GM23338 (cell line): ENCODE measurements at regions not wholly inside any gene's neighbourhood (a gene's known extent, or its start where the extent isn't known, plus 50 kb on each side); places are given as distances from the start of the nearest gene placed in this dataset.

Experiments
- ATAC-seq: fragments of 200-7000 bp; cut with Tn5 transposase; 3 replicates; pipeline ENCODE4 v1.9.1; 2020
- DNase-seq: peaks from one replicate; pipeline ENCODE4 v3.0.0-alpha.2; 2015; ENCODE audit warnings: low spot score
- H2AFZ ChIP-seq: fragments of 200-600 bp; sonication (generic); 2 replicates; pipeline ENCODE4 v1.8.0; 2016; ENCODE audit warnings: antibody characterized with exemption, mild to moderate bottlenecking, moderate library complexity
- H3F3A ChIP-seq: fragments of 200-600 bp; sonication (generic); replicated peaks from 2 replicates; pipeline ENCODE4 v1.8.0; 2017; ENCODE audit warnings: antibody characterized with exemption, mixed run types, low read depth
- H3K27ac ChIP-seq: fragments of 200-600 bp; sonication (generic); 2 replicates; pipeline ENCODE4 v1.6.1; 2016; ENCODE audit warnings: low read depth
- H3K27me3 ChIP-seq: fragments of 200-600 bp; sonication (generic); 2 replicates; pipeline ENCODE4 v1.8.0; 2016; ENCODE audit warnings: mild to moderate bottlenecking, mixed run types, moderate library complexity; ENCODE audit not compliant: insufficient read depth
- H3K36me3 ChIP-seq: fragments of 200-600 bp; sonication (generic); 2 replicates; pipeline ENCODE4 v1.8.0; 2016; ENCODE audit warnings: mild to moderate bottlenecking; ENCODE audit not compliant: insufficient read depth
- H3K4me1 ChIP-seq: fragments of 200-600 bp; sonication (generic); 2 replicates; pipeline ENCODE4 v1.8.0; 2016; ENCODE audit warnings: mild to moderate bottlenecking, moderate library complexity; ENCODE audit not compliant: insufficient read depth
- H3K4me2 ChIP-seq: fragments of 200-600 bp; sonication (generic); 2 replicates; pipeline ENCODE4 v1.7.1; 2017; ENCODE audit warnings: mixed run types
- H3K4me3 ChIP-seq: fragments of 200-600 bp; sonication (generic); 2 replicates; pipeline ENCODE4 v1.6.1; 2016; ENCODE audit warnings: mixed run types
- H3K79me2 ChIP-seq: fragments of 200-600 bp; sonication (generic); replicated peaks from 2 replicates; pipeline ENCODE4 v1.8.0; 2017; ENCODE audit warnings: mild to moderate bottlenecking; ENCODE audit not compliant: insufficient read depth
- H3K9me2 ChIP-seq: fragments of 200-600 bp; sonication (generic); 2 replicates; pipeline ENCODE4 v1.8.0; 2017; ENCODE audit not compliant: insufficient read depth
- H4K20me1 ChIP-seq: fragments of 200-600 bp; sonication (generic); replicated peaks from 2 replicates; pipeline ENCODE4 v1.8.0; 2017; ENCODE audit warnings: mild to moderate bottlenecking; ENCODE audit not compliant: insufficient read depth
- H3K27ac Mint-ChIP-seq: 2 replicates; pipeline ENCODE4 v1.8.0; 2020; ENCODE audit warnings: inconsistent platforms, mild to moderate bottlenecking, moderate library complexity, mixed read lengths
- H3K27me3 Mint-ChIP-seq: 3 replicates; pipeline ENCODE4 v1.8.0; 2022; ENCODE audit warnings: low read depth, mild to moderate bottlenecking, moderate library complexity, mixed read lengths, inconsistent platforms; ENCODE audit not compliant: insufficient read depth, poor library complexity
- H3K36me3 Mint-ChIP-seq: 3 replicates; pipeline ENCODE4 v1.8.0; 2021; ENCODE audit warnings: low read depth, mild to moderate bottlenecking, inconsistent platforms, moderate library complexity, mixed read lengths
- H3K4me1 Mint-ChIP-seq: 3 replicates; pipeline ENCODE4 v1.8.0; 2020; ENCODE audit warnings: mild to moderate bottlenecking, inconsistent platforms, mixed read lengths
- H3K4me3 Mint-ChIP-seq: 3 replicates; pipeline ENCODE4 v1.8.0; 2021; ENCODE audit warnings: moderate library complexity, mild to moderate bottlenecking, inconsistent platforms, mixed read lengths
- H3K9me3 Mint-ChIP-seq: 3 replicates; pipeline ENCODE4 v1.8.0; 2020; ENCODE audit warnings: moderate library complexity, mild to moderate bottlenecking, inconsistent platforms, mixed read lengths
- CREB1 ChIP-seq: fragments of 250-450 bp; sonication (Bioruptor Pico); IDR thresholded peaks from 2 replicates; pipeline ENCODE4 v1.5.0; 2020; ENCODE audit warnings: low read depth, mild to moderate bottlenecking, moderate library complexity
- CTCF ChIP-seq, 2 experiments: fragments of 200-600 bp in 1 of 2; sonication (generic) in 1 of 2; conservative IDR thresholded peaks; 2 replicates each; pipeline versions ENCODE4 v1.5.1 to v1.6.1; 2016 to 2017; ENCODE audit warnings: antibody characterized with exemption in 2 of 2, low read depth in 2 of 2, mild to moderate bottlenecking in 2 of 2, moderate library complexity in 1 of 2
- EZH2phosphoT487 ChIP-seq: fragments of 200-600 bp; sonication (generic); IDR thresholded peaks from one replicate; pipeline ENCODE4 v1.8.1; 2018; ENCODE audit warnings: antibody characterized with exemption; ENCODE audit not compliant: unreplicated experiment
- JUNB ChIP-seq: IDR thresholded peaks from one replicate; pipeline ENCODE4 v1.6.1; 2016; ENCODE audit warnings: antibody characterized with exemption; ENCODE audit not compliant: unreplicated experiment
- NANOG ChIP-seq: IDR thresholded peaks from 2 replicates; pipeline ENCODE4 v1.6.1; 2016; ENCODE audit warnings: antibody characterized with exemption, borderline replicate concordance
- POLR2AphosphoS5 ChIP-seq: IDR thresholded peaks from 2 replicates; pipeline ENCODE4 v1.6.1; 2016; ENCODE audit warnings: antibody characterized with exemption, low read depth
- ZNF114 ChIP-seq: fragments of 250-450 bp; sonication (Bioruptor Pico); IDR thresholded peaks from 2 replicates; pipeline ENCODE4 v1.5.0; 2020; ENCODE audit warnings: mild to moderate bottlenecking, moderate library complexity
- TF ChIP-seq, protein P1 (sequence below): IDR thresholded peaks from one replicate; pipeline ENCODE4 v1.6.1; 2018; ENCODE audit warnings: antibody characterized with exemption; ENCODE audit not compliant: unreplicated experiment
- TF ChIP-seq, protein P2 (sequence below): fragments of 250-450 bp; sonication (Bioruptor Pico); IDR thresholded peaks from 2 replicates; pipeline ENCODE4 v1.5.0; 2020; ENCODE audit warnings: mild to moderate bottlenecking, moderate library complexity

DNA sequence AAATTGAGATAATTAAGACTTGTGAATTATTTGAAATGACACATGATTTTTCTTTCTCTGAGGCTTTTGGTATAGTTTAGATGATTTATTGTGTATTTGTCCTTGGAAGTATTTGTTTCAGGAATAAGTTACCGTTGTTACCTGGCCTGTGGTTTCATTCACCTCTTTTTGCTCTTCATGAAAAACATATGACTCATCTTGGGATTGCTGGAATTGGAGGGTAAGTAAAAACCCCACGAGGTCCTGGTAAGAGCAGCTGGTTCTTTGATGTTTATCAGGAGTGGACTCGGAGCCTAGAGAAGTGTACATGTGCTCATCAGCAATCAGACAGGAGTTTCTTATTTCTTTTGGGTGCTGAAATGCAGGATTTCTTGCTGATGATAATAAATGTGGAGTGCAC lies 275.3 kb downstream of the PSAT1 start:
- Histone ChIP-seq H3K36me3 (no peaks in the 10 kb centered on the region), H3K4me1 (peaks cover 32% of the 10 kb centered on the region), H2AFZ (no peak overlapping the region), H3K4me3 (no peak overlapping the region), H3K4me2 (no peak overlapping the region), H4K20me1 (no peaks in the 10 kb centered on the region; the same call in 1 of the 2 replicates), H3K27me3 (no peaks in the 10 kb centered on the region), H3K27ac (no peak overlapping the region), H3K79me2 (no peaks in the 10 kb centered on the region), H3F3A (no peaks in the 10 kb centered on the region), H3K9me2 (0 out of 2 replicates have a peak, but pooled peaks cover 2% of the 10 kb centered on the region)
- Mint-ChIP-seq H3K9me3 (no peaks in the 10 kb centered on the region), H3K27me3 (peaks cover 7% of the 10 kb centered on the region), H3K27ac (no peak overlapping the region), H3K36me3 (no peaks in the 10 kb centered on the region), H3K4me1 (peaks cover 43% of the 10 kb centered on the region), H3K4me3 (no peak overlapping the region)
- TF ChIP-seq, protein P1, sequence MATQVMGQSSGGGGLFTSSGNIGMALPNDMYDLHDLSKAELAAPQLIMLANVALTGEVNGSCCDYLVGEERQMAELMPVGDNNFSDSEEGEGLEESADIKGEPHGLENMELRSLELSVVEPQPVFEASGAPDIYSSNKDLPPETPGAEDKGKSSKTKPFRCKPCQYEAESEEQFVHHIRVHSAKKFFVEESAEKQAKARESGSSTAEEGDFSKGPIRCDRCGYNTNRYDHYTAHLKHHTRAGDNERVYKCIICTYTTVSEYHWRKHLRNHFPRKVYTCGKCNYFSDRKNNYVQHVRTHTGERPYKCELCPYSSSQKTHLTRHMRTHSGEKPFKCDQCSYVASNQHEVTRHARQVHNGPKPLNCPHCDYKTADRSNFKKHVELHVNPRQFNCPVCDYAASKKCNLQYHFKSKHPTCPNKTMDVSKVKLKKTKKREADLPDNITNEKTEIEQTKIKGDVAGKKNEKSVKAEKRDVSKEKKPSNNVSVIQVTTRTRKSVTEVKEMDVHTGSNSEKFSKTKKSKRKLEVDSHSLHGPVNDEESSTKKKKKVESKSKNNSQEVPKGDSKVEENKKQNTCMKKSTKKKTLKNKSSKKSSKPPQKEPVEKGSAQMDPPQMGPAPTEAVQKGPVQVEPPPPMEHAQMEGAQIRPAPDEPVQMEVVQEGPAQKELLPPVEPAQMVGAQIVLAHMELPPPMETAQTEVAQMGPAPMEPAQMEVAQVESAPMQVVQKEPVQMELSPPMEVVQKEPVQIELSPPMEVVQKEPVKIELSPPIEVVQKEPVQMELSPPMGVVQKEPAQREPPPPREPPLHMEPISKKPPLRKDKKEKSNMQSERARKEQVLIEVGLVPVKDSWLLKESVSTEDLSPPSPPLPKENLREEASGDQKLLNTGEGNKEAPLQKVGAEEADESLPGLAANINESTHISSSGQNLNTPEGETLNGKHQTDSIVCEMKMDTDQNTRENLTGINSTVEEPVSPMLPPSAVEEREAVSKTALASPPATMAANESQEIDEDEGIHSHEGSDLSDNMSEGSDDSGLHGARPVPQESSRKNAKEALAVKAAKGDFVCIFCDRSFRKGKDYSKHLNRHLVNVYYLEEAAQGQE = no peak
- TF ChIP-seq EZH2phosphoT487 (no peak), JUNB (no peak), NANOG (no peak), ZNF114 (CRISPR knock-in tag) (no peak), POLR2AphosphoS5 (no peak), CREB1 (CRISPR knock-in tag) (no peak), CTCF (conservative IDR thresholded peaks at IDR 0.05; ENCODE audit: low read depth in 2 of 2) (no peak)
- TF ChIP-seq, protein P2, sequence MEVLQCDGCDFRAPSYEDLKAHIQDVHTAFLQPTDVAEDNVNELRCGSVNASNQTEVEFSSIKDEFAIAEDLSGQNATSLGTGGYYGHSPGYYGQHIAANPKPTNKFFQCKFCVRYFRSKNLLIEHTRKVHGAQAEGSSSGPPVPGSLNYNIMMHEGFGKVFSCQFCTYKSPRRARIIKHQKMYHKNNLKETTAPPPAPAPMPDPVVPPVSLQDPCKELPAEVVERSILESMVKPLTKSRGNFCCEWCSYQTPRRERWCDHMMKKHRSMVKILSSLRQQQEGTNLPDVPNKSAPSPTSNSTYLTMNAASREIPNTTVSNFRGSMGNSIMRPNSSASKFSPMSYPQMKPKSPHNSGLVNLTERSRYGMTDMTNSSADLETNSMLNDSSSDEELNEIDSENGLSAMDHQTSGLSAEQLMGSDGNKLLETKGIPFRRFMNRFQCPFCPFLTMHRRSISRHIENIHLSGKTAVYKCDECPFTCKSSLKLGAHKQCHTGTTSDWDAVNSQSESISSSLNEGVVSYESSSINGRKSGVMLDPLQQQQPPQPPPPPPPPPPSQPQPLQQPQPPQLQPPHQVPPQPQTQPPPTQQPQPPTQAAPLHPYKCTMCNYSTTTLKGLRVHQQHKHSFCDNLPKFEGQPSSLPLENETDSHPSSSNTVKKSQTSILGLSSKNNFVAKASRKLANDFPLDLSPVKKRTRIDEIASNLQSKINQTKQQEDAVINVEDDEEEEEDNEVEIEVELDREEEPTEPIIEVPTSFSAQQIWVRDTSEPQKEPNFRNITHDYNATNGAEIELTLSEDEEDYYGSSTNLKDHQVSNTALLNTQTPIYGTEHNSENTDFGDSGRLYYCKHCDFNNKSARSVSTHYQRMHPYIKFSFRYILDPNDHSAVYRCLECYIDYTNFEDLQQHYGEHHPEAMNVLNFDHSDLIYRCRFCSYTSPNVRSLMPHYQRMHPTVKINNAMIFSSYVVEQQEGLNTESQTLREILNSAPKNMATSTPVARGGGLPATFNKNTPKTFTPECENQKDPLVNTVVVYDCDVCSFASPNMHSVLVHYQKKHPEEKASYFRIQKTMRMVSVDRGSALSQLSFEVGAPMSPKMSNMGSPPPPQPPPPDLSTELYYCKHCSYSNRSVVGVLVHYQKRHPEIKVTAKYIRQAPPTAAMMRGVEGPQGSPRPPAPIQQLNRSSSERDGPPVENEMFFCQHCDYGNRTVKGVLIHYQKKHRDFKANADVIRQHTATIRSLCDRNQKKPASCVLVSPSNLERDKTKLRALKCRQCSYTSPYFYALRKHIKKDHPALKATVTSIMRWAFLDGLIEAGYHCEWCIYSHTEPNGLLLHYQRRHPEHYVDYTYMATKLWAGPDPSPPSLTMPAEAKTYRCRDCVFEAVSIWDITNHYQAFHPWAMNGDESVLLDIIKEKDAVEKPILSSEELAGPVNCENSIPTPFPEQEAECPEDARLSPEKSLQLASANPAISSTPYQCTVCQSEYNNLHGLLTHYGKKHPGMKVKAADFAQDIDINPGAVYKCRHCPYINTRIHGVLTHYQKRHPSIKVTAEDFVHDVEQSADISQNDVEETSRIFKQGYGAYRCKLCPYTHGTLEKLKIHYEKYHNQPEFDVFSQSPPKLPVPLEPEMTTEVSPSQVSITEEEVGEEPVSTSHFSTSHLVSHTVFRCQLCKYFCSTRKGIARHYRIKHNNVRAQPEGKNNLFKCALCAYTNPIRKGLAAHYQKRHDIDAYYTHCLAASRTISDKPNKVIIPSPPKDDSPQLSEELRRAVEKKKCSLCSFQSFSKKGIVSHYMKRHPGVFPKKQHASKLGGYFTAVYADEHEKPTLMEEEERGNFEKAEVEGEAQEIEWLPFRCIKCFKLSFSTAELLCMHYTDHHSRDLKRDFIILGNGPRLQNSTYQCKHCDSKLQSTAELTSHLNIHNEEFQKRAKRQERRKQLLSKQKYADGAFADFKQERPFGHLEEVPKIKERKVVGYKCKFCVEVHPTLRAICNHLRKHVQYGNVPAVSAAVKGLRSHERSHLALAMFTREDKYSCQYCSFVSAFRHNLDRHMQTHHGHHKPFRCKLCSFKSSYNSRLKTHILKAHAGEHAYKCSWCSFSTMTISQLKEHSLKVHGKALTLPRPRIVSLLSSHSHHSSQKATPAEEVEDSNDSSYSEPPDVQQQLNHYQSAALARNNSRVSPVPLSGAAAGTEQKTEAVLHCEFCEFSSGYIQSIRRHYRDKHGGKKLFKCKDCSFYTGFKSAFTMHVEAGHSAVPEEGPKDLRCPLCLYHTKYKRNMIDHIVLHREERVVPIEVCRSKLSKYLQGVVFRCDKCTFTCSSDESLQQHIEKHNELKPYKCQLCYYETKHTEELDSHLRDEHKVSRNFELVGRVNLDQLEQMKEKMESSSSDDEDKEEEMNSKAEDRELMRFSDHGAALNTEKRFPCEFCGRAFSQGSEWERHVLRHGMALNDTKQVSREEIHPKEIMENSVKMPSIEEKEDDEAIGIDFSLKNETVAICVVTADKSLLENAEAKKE (CRISPR knock-in tag) = no peak
- DNase-seq = no peak
- ATAC-seq = no peak
